Natural killer cell (primary cell): ENCODE measurements at regions not wholly inside any gene's neighbourhood (a gene's known extent, or its start where the extent isn't known, plus 50 kb on each side); places are given as distances from the start of the nearest gene placed in this dataset.

Source experiments
- ATAC-seq, 3 donors: fragments of 150-1000 bp in 2 of 3; fragments of 200-7000 bp in 1 of 3; cut with Tn5 transposase; 1 replicate in 1 of 3; 2 replicates in 2 of 3; pipeline ENCODE4 v1.10.0; 2021; ENCODE audit warnings: mild to moderate bottlenecking in 2 of 3, moderate library complexity in 2 of 3
- DNase-seq, 2 donors: peaks; one replicate each; pipeline versions ENCODE4 v3.0.0 to v3.0.0-alpha.2; 2013 to 2021; ENCODE audit warnings: mixed read lengths in 1 of 2
- H3K27ac ChIP-seq: one replicate; pipeline ENCODE4 v1.5.1; 2013; ENCODE audit warnings: mild to moderate bottlenecking, low read length
- H3K27me3 ChIP-seq: one replicate; pipeline ENCODE4 v1.6.1; 2013; ENCODE audit warnings: low read length; ENCODE audit not compliant: control insufficient read depth, insufficient read depth
- H3K36me3 ChIP-seq: one replicate; pipeline ENCODE4 v1.6.1; 2013; ENCODE audit warnings: low read length; ENCODE audit not compliant: control insufficient read depth, insufficient read depth
- H3K4me1 ChIP-seq: one replicate; pipeline ENCODE4 v1.6.1; 2013; ENCODE audit warnings: low read length; ENCODE audit not compliant: control insufficient read depth, insufficient read depth
- H3K4me3 ChIP-seq: one replicate; pipeline ENCODE4 v1.5.1; 2013; ENCODE audit warnings: low read length
- H3K9me3 ChIP-seq: one replicate; pipeline ENCODE4 v1.6.1; 2013; ENCODE audit warnings: low read length; ENCODE audit not compliant: control insufficient read depth, insufficient read depth
- H3K27ac Mint-ChIP-seq, 2 donors: one replicate each; pipeline ENCODE4 v1.8.0; 2022; ENCODE audit warnings: mild to moderate bottlenecking in 2 of 2, mixed read lengths in 2 of 2, moderate library complexity in 1 of 2
- H3K27me3 Mint-ChIP-seq, 2 donors: one replicate each; pipeline ENCODE4 v1.8.0; 2022; ENCODE audit warnings: low read depth in 2 of 2, mixed read lengths in 2 of 2
- H3K36me3 Mint-ChIP-seq: one replicate; pipeline ENCODE4 v1.8.0; 2022; ENCODE audit warnings: mixed read lengths
- H3K4me1 Mint-ChIP-seq, 2 donors: one replicate each; pipeline ENCODE4 v1.8.0; 2022; ENCODE audit warnings: mixed read lengths in 2 of 2
- H3K4me3 Mint-ChIP-seq: one replicate; pipeline ENCODE4 v1.8.0; 2022; ENCODE audit warnings: mild to moderate bottlenecking, moderate library complexity, mixed read lengths
- H3K9me3 Mint-ChIP-seq, 2 donors: one replicate each; pipeline ENCODE4 v1.8.0; 2022; ENCODE audit warnings: mixed read lengths in 2 of 2
- WGBS: methylation state at CpG from one replicate; pipeline ENCODE4 v1.1.7; 2013; ENCODE audit warnings: missing lambda C conversion rate; ENCODE audit not compliant: insufficient coverage; 5-methylcytosine and 5-hydroxymethylcytosine counted together
- intact Hi-C: fragments of 100-400 bp; cut with micrococcal nuclease; formaldehyde crosslinking; loops from one replicate; pipeline ENCODE4 v1.14.2; 2022
- TF ChIP-seq, protein P1 (sequence below): fragments of 200-600 bp; IDR thresholded peaks from one replicate; pipeline ENCODE4 v1.8.0; 2022; ENCODE audit warnings: antibody characterized with exemption

DNA sequence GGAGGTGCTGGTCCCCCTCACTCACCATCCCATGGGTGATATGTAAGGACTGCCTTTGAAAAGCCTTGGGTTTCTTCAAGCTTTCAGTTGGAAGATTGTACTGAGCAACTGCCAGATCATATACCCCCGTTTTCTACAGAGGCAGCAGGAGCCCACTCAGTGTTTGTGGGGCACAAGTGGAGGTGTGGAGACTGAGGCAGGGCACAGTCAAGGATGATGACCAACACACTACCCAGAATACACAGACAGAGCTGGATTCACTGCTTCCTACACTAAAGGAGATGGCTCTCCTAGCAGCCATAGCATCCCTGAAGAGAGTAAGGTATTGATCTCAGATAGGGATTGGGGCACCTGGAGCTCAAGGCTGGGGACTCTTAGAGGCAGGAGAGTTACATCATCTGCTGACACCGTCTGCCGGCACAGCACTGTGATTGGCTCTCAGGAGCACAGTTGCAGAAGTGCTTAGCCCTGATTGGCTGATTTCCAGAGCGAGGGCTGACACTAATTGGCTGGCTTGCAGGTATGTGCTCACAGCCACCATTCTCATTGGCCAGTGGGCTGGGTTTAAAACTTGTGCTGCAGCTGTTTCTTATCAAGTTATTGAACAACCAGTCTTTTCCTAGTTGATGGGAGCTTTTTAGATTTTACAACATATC, 77.9 kb upstream of the PFKP start:
- Mint-ChIP-seq H3K4me1 (no peaks in the 10 kb centered on the region), H3K36me3 (no peaks in the 10 kb centered on the region), H3K4me3 (no peak overlapping the region), H3K27me3 (peaks cover 20 to 27% of the 10 kb centered on the region in 2 donors), H3K27ac (no peak overlapping the region), H3K9me3 (no peaks in the 10 kb centered on the region)
- H3K27me3 ChIP-seq = peaks cover 3% of the 10 kb centered on the region
- ATAC-seq (no peak), DNase-seq (no peak)
- H3K4me1 ChIP-seq = peaks cover 3% of the 10 kb centered on the region
- 91% methylated on average over 3 of the region's 4 CpGs for WGBS
- H3K9me3 ChIP-seq = peaks cover 5% of the 10 kb centered on the region
- no peak overlapping the region for H3K27ac ChIP-seq
- TF ChIP-seq, protein P1, sequence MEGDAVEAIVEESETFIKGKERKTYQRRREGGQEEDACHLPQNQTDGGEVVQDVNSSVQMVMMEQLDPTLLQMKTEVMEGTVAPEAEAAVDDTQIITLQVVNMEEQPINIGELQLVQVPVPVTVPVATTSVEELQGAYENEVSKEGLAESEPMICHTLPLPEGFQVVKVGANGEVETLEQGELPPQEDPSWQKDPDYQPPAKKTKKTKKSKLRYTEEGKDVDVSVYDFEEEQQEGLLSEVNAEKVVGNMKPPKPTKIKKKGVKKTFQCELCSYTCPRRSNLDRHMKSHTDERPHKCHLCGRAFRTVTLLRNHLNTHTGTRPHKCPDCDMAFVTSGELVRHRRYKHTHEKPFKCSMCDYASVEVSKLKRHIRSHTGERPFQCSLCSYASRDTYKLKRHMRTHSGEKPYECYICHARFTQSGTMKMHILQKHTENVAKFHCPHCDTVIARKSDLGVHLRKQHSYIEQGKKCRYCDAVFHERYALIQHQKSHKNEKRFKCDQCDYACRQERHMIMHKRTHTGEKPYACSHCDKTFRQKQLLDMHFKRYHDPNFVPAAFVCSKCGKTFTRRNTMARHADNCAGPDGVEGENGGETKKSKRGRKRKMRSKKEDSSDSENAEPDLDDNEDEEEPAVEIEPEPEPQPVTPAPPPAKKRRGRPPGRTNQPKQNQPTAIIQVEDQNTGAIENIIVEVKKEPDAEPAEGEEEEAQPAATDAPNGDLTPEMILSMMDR = no peak
- no peaks in the 10 kb centered on the region for H3K36me3 ChIP-seq
- intact Hi-C loops = no loop called here
- H3K4me3 ChIP-seq = no peak overlapping the region

DNA sequence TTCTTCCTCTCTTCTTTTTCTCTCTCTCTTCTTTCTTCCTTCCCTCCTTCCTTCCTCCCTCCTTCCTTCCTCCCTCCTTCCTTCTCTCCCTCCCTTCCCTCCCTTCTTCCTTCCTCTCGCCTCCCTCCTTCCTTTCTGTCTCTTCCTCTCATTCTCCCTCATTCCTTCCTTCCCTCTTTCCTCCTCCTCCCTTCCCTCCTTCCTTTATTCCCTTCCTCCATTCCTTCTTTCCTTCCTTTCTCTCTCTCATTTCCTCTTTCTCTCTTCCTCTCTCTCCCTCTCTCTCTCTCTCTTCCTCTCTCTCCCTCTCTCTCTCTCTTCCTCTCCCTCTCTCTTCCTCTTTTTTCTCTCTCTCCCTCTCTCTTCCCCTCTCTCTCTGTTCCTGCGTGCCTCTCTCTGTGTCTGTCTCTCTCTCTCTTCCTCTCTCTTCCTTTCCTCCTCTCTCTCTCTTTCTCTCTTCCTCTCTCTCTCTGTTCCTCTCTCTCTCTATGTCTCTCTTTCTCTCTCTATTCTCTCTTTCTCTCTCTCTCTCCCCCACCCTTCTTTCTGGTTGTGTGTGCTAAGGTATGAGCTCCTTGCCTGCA, 80.1 kb upstream of the PFKP start:
- intact Hi-C loops = no loop called here
- Mint-ChIP-seq H3K27me3 (peaks cover 20 to 27% of the 10 kb centered on the region in 2 donors), H3K36me3 (no peaks in the 10 kb centered on the region)

DNA sequence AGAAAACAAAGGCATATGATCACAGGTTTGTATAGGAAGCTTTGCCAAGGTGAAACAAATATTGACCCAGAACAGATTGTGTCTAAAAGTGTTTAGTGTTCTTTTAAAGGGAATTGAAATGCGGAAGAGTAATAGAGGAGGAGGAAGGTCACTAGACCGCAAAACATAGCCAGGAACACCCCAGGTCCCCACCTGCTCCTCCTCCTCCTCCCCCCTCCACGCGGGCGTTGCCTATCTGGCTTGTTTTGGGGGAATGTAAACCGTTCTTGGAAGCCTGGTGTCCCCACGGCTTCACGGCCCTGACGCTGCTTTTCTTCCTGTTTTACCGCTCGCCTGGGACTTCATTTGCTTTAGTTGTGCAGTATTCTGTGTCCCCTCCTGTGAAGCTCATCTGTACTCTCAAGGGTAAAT, 81.0 kb upstream of the PFKP start:
- H3K4me1 Mint-ChIP-seq = no peaks in the 10 kb centered on the region
- H3K36me3 Mint-ChIP-seq = no peaks in the 10 kb centered on the region
- H3K9me3 Mint-ChIP-seq = no peaks in the 10 kb centered on the region
- no peak overlapping the region for H3K27ac Mint-ChIP-seq
- Histone ChIP-seq H3K4me3 (no peak overlapping the region), H3K27me3 (peaks cover 3% of the 10 kb centered on the region), H3K36me3 (no peaks in the 10 kb centered on the region), H3K9me3 (peaks cover 5% of the 10 kb centered on the region), H3K4me1 (peaks cover 3% of the 10 kb centered on the region), H3K27ac (no peak overlapping the region)
- TF ChIP-seq, protein P1 = no peak
- no peak for DNase-seq
- H3K4me3 Mint-ChIP-seq = no peak overlapping the region
- WGBS = 18% methylated on average over 9 of the region's 11 CpGs
- H3K27me3 Mint-ChIP-seq = peaks cover 20 to 27% of the 10 kb centered on the region in 2 donors
- ATAC-seq = no peak
- intact Hi-C loops = no loop called here

More for the DNA sequence above, 80.1 kb upstream of the PFKP start:
- no peaks in the 10 kb centered on the region for H3K9me3 Mint-ChIP-seq
- H3K4me1 Mint-ChIP-seq = no peaks in the 10 kb centered on the region
- H3K27ac Mint-ChIP-seq = no peak overlapping the region
- Histone ChIP-seq H3K9me3 (peaks cover 5% of the 10 kb centered on the region), H3K4me1 (peaks cover 3% of the 10 kb centered on the region), H3K36me3 (no peaks in the 10 kb centered on the region), H3K27ac (no peak overlapping the region), H3K4me3 (no peak overlapping the region), H3K27me3 (peaks cover 3% of the 10 kb centered on the region)
- no peak overlapping the region for H3K4me3 Mint-ChIP-seq
- TF ChIP-seq, protein P1 = no peak
- no peak for ATAC-seq
- no peak for DNase-seq
- WGBS = 33% methylated on average over 2 of the region's 2 CpGs
